NCI-H2171 (cell line): ENCODE measurements at regions not wholly inside any gene's neighbourhood (a gene's known extent, or its start where the extent isn't known, plus 50 kb on each side); places are given as distances from the start of the nearest gene placed in this dataset.
"Not testable (repeated sequence)": the region's sequence is repeated elsewhere in the genome, so short reads cannot be mapped to it uniquely, and the experiment has no call there.

ENCODE experiments used
- DNase-seq: peaks from one replicate; lab custom pipeline; 2025; lab: John Stamatoyannopoulos, UW

- no peak for DNase-seq
Measured at GRCh38 chr2:215796140-215796855, 217.1 kb downstream of the MREG start.

DNA sequence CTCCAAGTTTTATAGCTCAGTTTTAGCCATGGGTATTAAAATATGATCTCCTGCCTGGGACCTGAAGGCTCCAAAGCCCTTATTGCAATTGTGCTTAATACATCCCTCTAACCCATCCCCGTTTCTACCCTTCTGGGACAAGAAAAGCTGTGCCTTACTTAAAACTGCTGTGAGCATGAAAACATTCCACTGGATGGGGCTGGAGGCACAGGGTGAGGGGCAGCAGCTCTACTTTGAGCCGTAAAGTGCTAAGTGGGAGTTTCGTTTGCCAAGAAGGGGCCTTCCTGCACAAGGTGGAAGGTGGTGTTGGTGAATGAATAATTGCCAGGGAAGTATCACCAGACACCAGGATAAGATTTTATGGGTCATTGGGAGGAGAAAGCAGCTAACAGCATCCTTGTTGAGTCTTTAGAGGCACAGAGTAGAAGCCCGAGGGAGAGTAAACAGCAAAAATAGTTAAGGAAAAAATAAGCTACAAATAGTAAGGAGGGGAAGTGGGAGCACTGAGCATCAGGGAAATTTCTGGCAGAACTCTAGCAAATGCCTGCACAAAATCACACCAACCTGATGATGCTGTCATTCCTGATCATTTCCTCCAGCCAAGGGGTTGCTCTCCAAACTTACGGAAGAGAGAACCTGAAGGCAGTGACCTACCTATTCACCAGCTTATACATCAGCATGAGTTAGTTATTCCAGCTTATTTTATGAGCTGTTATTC is 218.4 kb downstream of the MREG start:
- DNase-seq, result no peak

DNA sequence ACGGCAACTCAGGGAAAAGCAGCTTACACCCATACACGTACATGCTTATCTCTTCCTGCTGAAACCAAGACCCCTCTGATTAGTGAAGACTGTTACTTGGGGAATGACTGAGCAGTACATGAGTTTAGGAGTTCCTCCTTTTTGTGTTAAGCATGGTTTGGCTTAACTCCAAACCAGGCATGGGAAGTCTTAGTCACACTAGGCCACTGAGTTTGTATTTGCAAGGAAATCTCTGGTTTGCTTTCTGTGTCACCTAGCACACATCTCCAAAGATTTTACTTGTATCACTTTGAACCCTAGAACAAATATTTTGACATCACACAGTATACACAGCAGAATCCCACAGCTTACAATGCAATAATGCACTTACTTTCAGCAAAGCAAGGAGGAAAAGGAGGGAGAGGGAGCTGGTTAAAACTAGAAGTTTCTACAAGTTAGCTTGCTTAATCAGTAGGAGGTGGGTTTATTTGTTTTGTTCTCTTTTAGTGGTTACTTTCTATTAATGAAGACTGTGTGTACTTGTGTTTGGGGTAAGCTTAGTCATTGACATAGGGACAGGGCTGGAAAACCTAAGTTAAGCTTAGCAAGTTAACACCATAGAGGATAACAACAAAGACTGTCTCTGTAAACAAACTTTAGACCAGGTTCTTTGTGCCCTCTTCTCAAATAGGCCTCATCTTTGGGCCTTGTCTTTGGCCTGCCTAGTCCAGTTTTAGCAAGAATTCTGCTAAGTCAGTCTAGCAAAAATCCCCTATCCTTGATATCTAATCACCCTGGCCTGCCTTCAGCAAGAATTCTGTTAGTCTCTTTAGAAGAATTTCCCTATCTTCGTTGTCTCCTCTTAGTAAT is 219.4 kb downstream of the MREG start:
- no peak for DNase-seq

- no peak for DNase-seq
Measured at GRCh38 chr2:215791481-215791937, 221.8 kb downstream of the MREG start.

GRCh38 chr2:215790523-215791421 is 222.6 kb downstream of the MREG start:
- no peak for DNase-seq

DNA sequence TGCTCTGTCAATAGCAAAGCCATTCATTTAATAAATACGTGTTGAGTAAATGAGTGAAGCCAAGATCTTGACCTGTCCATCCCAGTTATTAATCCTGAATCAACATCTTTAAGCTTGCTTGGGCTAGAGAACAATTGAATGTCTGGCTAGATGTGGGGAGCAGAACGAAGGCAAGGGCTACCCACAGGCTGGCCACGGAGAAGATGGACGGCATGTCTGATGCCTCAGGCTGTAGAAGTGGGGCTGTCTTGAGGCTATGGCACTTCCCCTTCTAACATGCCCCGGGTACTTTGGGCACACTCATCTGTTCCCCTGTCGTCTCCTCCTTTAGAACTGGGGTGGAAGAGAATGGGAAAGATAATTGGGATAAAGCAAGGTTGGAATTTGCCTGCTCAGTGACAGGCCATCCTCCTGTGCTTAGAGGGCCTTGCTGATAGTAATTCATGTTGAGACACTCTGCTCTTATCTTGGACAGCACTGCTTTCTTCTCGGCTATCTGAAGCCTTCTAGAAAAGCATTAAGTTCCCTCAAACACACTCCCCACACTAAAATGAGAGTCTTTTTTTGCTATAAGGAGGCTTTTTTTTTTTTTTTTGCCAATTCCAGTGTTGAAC is 225.7 kb downstream of the MREG start:
- no peak for DNase-seq

DNA sequence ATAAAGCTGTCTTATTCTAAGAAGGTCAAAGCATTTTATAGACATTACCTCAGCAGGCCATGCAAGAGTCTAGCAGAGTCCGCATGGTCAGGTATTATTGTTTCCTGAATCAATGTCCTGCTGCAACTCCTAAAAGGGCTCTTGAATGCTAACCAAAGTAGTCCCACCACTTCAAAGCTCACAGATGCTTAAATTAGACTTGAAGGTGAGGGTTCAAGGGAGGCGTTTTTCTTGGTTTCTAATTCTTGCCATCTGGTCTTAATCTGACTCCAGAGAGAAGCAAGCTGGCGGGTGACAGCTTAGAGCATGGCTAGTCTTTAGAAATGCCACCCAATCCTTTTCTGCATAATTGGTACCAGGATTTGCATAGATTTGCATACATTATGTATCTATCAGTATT is 226.3 kb downstream of the MREG start:
- DNase-seq, result no peak

DNA sequence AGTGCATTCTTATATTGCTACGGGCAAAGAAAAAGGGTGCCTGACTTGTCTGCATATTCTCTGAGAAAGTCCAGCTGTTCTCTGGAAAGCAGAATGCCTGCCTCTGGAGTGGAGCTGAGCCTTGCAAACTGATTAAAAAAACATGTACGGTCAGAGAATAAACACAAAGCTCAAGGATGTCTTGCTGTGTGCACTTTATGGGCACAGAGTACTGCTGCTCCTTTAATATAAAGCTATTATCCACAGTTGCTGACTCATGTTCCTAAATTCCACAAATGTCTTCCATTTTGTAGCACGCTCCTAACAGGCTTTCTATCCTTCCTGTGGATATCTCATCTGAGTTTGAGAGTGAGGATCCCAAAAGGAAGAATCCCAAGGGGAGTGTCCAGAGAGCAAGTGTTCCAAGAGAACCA is 229.0 kb downstream of the MREG start:
- DNase-seq, result no peak

GRCh38 chr2:215783640-215784039 is 229.7 kb downstream of the MREG start:
- DNase-seq, result not testable (repeated sequence)

- DNase-seq, result no peak
Measured at GRCh38 chr2:215782965-215783364, 230.4 kb downstream of the MREG start.

DNA sequence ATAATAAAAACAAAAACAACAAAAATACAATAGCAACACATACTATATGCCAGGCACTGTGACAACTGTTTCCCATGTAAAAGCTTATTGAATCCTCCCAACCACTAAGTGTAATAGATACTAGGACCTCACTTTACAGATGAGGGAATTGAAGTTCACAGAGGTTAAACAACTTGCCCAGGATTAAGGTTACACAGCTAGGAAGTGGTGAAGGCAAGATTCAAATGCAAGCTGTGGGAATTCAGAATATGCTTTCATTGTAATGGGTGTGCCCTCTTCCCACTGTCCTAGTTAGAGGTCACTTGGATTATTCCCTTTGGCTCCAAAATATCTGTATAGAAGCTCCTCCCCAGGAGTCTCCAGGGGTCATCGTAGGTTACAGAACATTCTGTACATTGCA is 231.1 kb downstream of the MREG start:
- DNase-seq, result no peak

DNA sequence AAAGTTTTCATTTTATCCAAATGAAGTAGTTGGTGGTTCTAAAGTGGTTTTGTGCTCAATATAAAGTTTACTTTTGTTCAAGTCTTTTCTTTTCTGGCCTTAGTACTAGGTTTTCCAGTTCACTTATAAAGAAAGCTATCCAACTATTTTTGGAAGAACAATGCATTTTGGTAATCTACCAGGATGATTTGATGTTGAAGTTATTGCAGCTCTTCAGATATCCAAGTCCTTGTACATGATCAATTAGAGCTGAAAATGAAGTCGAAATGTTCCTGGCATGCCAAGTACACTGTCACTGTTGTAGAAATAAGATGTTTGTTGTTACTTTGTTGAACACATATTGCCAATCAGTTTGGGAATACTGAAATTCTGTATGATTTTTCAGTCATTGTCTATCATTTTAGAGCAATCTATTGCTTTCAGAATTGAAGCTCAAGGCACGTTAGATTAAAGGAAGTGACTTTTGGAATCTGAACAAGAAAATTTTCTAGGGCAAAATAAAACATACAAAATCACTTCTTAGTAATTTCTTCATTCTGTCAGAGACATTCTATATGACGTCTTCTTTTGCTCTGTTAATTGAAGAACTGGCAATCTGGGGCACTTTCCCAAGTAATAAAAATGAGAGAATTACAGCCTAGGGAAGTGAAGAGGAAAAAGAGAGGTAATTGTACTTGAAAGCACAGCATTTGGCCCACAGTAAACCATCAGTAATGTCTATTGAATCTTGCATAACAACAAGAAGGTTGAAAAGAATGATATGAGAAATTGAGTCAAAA is 232.3 kb downstream of the MREG start:
- no peak for DNase-seq

GRCh38 chr2:215780313-215780712 is 233.0 kb downstream of the MREG start:
- DNase-seq, result no peak

GRCh38 chr2:215779912-215780311 is 233.4 kb downstream of the MREG start:
- DNase-seq, result no peak

DNA sequence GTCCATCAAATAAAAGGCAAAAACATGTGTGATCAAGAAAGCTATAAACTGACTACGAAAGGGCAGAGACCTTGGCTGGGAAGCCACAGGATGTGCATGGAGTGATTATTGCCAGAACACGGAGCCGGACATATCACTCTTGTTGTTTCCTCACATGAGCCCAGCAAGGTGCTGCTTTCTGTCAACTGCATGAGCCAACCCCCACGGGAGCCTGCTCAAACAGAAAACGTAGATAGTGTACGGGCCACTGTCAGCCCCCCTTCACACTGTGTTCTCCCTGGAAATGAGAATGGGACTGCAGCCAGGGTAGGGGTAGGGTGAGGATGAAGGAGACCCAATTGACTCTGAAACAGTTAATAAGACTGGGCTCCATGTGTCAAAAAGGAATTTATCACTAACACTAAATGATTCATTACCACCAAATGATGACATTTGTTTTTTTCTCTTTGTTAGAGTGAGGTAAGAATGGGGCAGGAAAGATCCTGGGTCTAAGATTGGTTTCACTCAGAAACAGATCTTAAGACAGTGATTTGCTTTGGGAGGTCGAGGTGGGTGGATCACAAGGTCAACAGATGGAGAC is 235.8 kb downstream of the MREG start:
- DNase-seq, result no peak

- no peak for DNase-seq
Measured at GRCh38 chr2:215775106-215775505, 238.2 kb downstream of the MREG start.

DNA sequence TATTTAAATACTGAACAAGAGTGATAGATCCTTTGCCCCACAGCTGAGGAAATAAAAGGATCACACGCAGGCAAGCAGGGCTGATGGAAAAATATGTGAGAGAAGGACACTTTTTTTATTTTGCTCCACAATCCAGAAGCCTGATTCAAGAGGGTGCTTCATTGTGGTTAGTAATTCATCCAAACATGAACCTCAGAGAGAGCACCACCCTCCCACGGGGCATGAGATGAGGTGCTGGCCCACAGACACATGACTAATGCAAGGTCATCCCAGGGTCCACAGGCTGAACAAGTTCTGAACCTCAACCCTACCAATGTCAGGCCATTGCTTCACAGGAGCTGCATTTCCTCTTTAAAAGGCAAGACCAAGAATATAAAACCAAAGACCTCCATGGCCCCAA is 239.6 kb downstream of the MREG start:
- DNase-seq, result no peak

GRCh38 chr2:215772634-215773563 is 240.5 kb downstream of the MREG start:
- DNase-seq, result no peak

DNA sequence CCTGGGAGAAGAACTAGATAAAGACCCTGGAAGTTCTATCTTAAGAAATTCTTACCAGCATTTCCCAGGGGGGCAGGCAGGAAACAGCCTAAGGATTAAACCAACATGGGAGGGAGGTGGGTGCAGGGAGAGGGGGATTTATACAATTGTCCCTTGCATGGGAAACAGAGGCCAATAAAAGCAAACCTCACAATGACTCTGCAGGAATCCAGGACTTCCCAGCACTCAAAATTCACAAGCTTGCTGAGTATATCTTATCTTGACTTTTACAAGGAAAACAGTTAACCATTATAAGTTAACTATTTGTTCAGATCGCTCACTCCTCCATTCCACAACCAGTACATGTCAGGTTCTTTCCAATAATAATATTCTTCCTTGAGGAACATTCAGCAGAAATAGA is 241.3 kb downstream of the MREG start:
- DNase-seq, result no peak
